ENCODE measurements at regions not wholly inside any gene's neighbourhood (a gene's known extent, or its start where the extent isn't known, plus 50 kb on each side); places are given as distances from the start of the nearest gene placed in this dataset.

DNA sequence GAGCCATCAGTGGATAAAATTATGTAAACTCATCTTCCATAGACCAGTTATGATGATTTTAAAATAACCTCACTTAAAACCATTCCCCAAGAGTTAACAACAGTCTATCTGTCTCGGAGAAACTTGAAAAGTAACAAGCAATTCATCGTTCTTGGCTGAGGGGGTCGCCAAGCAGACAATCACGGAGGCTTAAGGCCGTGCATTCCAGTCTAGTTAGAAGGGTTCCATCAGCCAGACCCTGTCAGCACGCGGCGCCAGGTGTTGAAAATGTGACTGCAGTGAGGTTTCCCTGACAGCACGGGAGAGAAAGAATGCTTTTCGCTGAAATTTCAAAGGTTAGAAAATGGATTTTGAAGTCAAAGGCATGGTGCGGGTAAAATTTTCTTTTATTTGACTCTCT, 1025.0 kb upstream of the CELF2 start:
- Histone ChIP-seq H4K20me1 (ENCODE audit: insufficient read depth) (no peaks in the 10 kb centered on the region), H3K4me3 (replicated peaks in 1 of 2; ENCODE audit: low read depth in 1 of 2, low read length in 2 of 2) (no peak overlapping the region), H3K27me3 (ENCODE audit: insufficient read depth, low read length) (no peaks in the 10 kb centered on the region), H3K36me3 (ENCODE audit: control insufficient read depth in 1 of 2, insufficient read depth in 2 of 2, low read length in 2 of 2) (no peaks in the 10 kb centered on the region), H3K9me3 (ENCODE audit: control insufficient read depth in 1 of 2, insufficient read depth in 1 of 2, low read depth in 1 of 2, low read length in 2 of 2) (peaks cover 0 to 32% of the 10 kb centered on the region in 2 experiments; a peak in 2 of 4 replicates), H3K79me2 (ENCODE audit: insufficient read depth, low read length) (no peaks in the 10 kb centered on the region), H3K4me1 (ENCODE audit: control insufficient read depth in 1 of 2, insufficient read depth in 2 of 2, low read length in 2 of 2) (no peaks in the 10 kb centered on the region), H3K4me2 (ENCODE audit: low read length) (no peak overlapping the region), H3K9ac (ENCODE audit: low read length) (no peak overlapping the region), H3K9me2 (ENCODE audit: insufficient read depth) (no peaks in the 10 kb centered on the region), H3K27ac (ENCODE audit: low read depth, low read length) (no peak overlapping the region), H2AFZ (ENCODE audit: low read depth, low read length, poor library complexity, severe bottlenecking) (no peak overlapping the region)
- RAD21 ChIA-PET (ENCODE audit: low non-redundant PET in 1 of 2, low total read pairs in 2 of 2, uncharacterized antibody in 2 of 2, unreplicated experiment in 2 of 2): no interaction called here
- no peak for DNase-seq (ENCODE audit: low read depth, low spot score)
- POLR2A ChIA-PET: no interaction called here
- CTCF ChIA-PET: no interaction called here
- intact Hi-C loops (cut with micrococcal nuclease): no loop called here
- BruUV-seq (replicated peaks): no TSS peak
- ATAC-seq: no peak
- TF ChIP-seq POLR2A (IDR thresholded peaks at IDR 0.05; ENCODE audit: borderline replicate concordance, extremely low read depth, insufficient read depth, insufficient read length) (no peak), EZH2phosphoT487 (IDR thresholded peaks at IDR 0.05; ENCODE audit: borderline replicate concordance) (no peak), CBX3 (IDR thresholded peaks at IDR 0.05; ENCODE audit: low read depth) (no peak), RAD21 (IDR thresholded peaks at IDR 0.05; ENCODE audit: low read depth) (no peak), ATF3 (IDR thresholded peaks at IDR 0.05) (no peak), MAX (IDR thresholded peaks at IDR 0.05) (no peak), SRF (IDR thresholded peaks at IDR 0.05; ENCODE audit: low read depth) (no peak), YY1 (IDR thresholded peaks at IDR 0.05; ENCODE audit: extremely low read depth, insufficient replicate concordance, low read depth, low read length) (no peak), CEBPB (IDR thresholded peaks at IDR 0.05; ENCODE audit: low read depth) (no peak), ELF1 (IDR thresholded peaks at IDR 0.05; ENCODE audit: borderline replicate concordance, low read depth) (no peak), CTCF (IDR thresholded peaks at IDR 0.05 in 2 of 3, conservative IDR thresholded peaks at IDR 0.05 in 1 of 3; ENCODE audit: borderline replicate concordance in 1 of 3, insufficient read depth in 1 of 3, low read depth in 2 of 3, low read length in 2 of 3) (no peak), EZH2 (IDR thresholded peaks at IDR 0.05) (no peak), FOSL1 (IDR thresholded peaks at IDR 0.05; ENCODE audit: low read depth) (no peak)

Data from HCT116 (cell line).